ENCODE measurements at regions not wholly inside any gene's neighbourhood (a gene's known extent, or its start where the extent isn't known, plus 50 kb on each side); places are given as distances from the start of the nearest gene placed in this dataset.

- Mint-ChIP-seq H3K27me3 (ENCODE audit: low read depth in 2 of 2) (peaks cover 13 to 16% of the 10 kb centered on the region in 2 donors), H3K4me3 (no peak overlapping the region), H3K36me3 (no peaks in the 10 kb centered on the region), H3K4me1 (peaks cover 11 to 25% of the 10 kb centered on the region in 2 donors), H3K27ac (no peak overlapping the region), H3K9me3 (no peaks in the 10 kb centered on the region)
- TF ChIP-seq CTCF (IDR thresholded peaks at IDR 0.05), result no peak
- DNase-seq, result no peak
- WGBS (ENCODE audit: insufficient coverage), result 84% methylated on average over 4 of the region's 4 CpGs
- H3K9me3 ChIP-seq (ENCODE audit: control insufficient read depth, insufficient read depth, low read length), result no peaks in the 10 kb centered on the region
- H3K4me3 ChIP-seq (ENCODE audit: low read length), result no peak overlapping the region
- ATAC-seq, result no peak
- intact Hi-C loops (cut with micrococcal nuclease), result no loop called here
- H3K36me3 ChIP-seq (ENCODE audit: control insufficient read depth, insufficient read depth, low read length), result no peaks in the 10 kb centered on the region
- H3K27me3 ChIP-seq (ENCODE audit: control insufficient read depth, insufficient read depth, low read length), result no peaks in the 10 kb centered on the region
- no peak overlapping the region for H3K27ac ChIP-seq (ENCODE audit: low read length)
- H3K4me1 ChIP-seq (ENCODE audit: control insufficient read depth, insufficient read depth, low read length), result peaks cover 25% of the 10 kb centered on the region
Observed at GRCh38 chr20:19944772-19945459, 72.2 kb upstream of the NAA20 start.

- ATAC-seq (no peak), DNase-seq (no peak)
- no peaks in the 10 kb centered on the region for H3K9me3 ChIP-seq (ENCODE audit: control insufficient read depth, insufficient read depth, low read length)
- H3K36me3 ChIP-seq (ENCODE audit: control insufficient read depth, insufficient read depth, low read length), result no peaks in the 10 kb centered on the region
- Mint-ChIP-seq H3K4me3 (no peak overlapping the region), H3K36me3 (no peaks in the 10 kb centered on the region), H3K27ac (no peak overlapping the region), H3K9me3 (no peaks in the 10 kb centered on the region), H3K27me3 (ENCODE audit: low read depth in 2 of 2) (peaks cover 6 to 10% of the 10 kb centered on the region in 2 donors), H3K4me1 (peaks cover 5 to 17% of the 10 kb centered on the region in 2 donors)
- no peak overlapping the region for H3K4me3 ChIP-seq (ENCODE audit: low read length)
- no peak for TF ChIP-seq CTCF (IDR thresholded peaks at IDR 0.05)
- H3K27ac ChIP-seq (ENCODE audit: low read length), result no peak overlapping the region
- 95% methylated on average over 14 of the region's 14 CpGs for WGBS (ENCODE audit: insufficient coverage)
- intact Hi-C loops (cut with micrococcal nuclease), result no loop called here
- H3K4me1 ChIP-seq (ENCODE audit: control insufficient read depth, insufficient read depth, low read length), result peaks cover 17% of the 10 kb centered on the region
- H3K27me3 ChIP-seq (ENCODE audit: control insufficient read depth, insufficient read depth, low read length), result no peaks in the 10 kb centered on the region
Observed at GRCh38 chr20:19945732-19946670, 71.2 kb upstream of the NAA20 start.

GRCh38 chr20:19947611-19948264 lies 69.4 kb upstream of the NAA20 start:
- no peaks in the 10 kb centered on the region for H3K9me3 Mint-ChIP-seq
- WGBS (ENCODE audit: insufficient coverage), result 76% methylated on average over 9 of the region's 10 CpGs
- intact Hi-C loops (cut with micrococcal nuclease), result no loop called here
- Histone ChIP-seq H3K9me3 (ENCODE audit: control insufficient read depth, insufficient read depth, low read length) (no peaks in the 10 kb centered on the region), H3K4me1 (ENCODE audit: control insufficient read depth, insufficient read depth, low read length) (peaks cover 4% of the 10 kb centered on the region), H3K36me3 (ENCODE audit: control insufficient read depth, insufficient read depth, low read length) (no peaks in the 10 kb centered on the region), H3K27ac (ENCODE audit: low read length) (no peak overlapping the region), H3K27me3 (ENCODE audit: control insufficient read depth, insufficient read depth, low read length) (no peaks in the 10 kb centered on the region), H3K4me3 (ENCODE audit: low read length) (no peak overlapping the region)
- H3K4me3 Mint-ChIP-seq, result no peak overlapping the region
- H3K27me3 Mint-ChIP-seq (ENCODE audit: low read depth in 2 of 2), result peaks cover 5 to 7% of the 10 kb centered on the region in 2 donors
- no peak for TF ChIP-seq CTCF (IDR thresholded peaks at IDR 0.05)
- no peak for DNase-seq
- H3K4me1 Mint-ChIP-seq, result peaks cover 0 to 3% of the 10 kb centered on the region in 2 donors
- H3K36me3 Mint-ChIP-seq, result no peaks in the 10 kb centered on the region
- no peak overlapping the region for H3K27ac Mint-ChIP-seq
- no peak for ATAC-seq

All from natural killer cell (primary cell).